ENCODE measurements at regions not wholly inside any gene's neighbourhood (a gene's known extent, or its start where the extent isn't known, plus 50 kb on each side); places are given as distances from the start of the nearest gene placed in this dataset.

GRCh38 chr3:190731596-190731995 lies 130.9 kb downstream of the GMNC start:
- ChIA-PET CTCF (no interaction called here), POLR2A (no interaction called here)
- DNase-seq (ENCODE audit: low read depth, low spot score) (no peak), ATAC-seq (no peak)
- H3K27ac ChIP-seq (ENCODE audit: low read length), result no peak overlapping the region
- intact Hi-C loops (cut with micrococcal nuclease; ENCODE audit: unreplicated experiment) (no loop called here), in situ Hi-C loops (cut with HindIII; ENCODE audit: low pct_unique_long_range_greater_than_20kb, low sequenced_read_pairs) (no loop called here)
- no TSS peak for BruUV-seq (replicated peaks)
- TF ChIP-seq TCF7L2 (IDR thresholded peaks at IDR 0.05; ENCODE audit: low read depth, low read length), result no peak
- no peak for TF ChIP-seq POLR2AphosphoS5 (IDR thresholded peaks at IDR 0.05; ENCODE audit: low read depth, low read length)
- TF ChIP-seq SIN3A (IDR thresholded peaks at IDR 0.05; ENCODE audit: borderline replicate concordance, insufficient read depth, low read depth, low read length), result no peak
- TF ChIP-seq CTCF (IDR thresholded peaks at IDR 0.05), result no peak
- TF ChIP-seq REST (IDR thresholded peaks at IDR 0.05; ENCODE audit: insufficient read depth in 1 of 2, low read depth in 2 of 2, low read length in 1 of 2), result no peak
- no peaks in the 10 kb centered on the region for H3K4me1 ChIP-seq (ENCODE audit: control insufficient read depth, insufficient read depth, low read length)
- no peaks in the 10 kb centered on the region; the same call in 1 of the 2 replicates for H3K36me3 ChIP-seq (ENCODE audit: control insufficient read depth, insufficient read depth, low read length)
- H3K27me3 ChIP-seq (ENCODE audit: control insufficient read depth, insufficient read depth, low read length), result no peaks in the 10 kb centered on the region
- H3K9me3 ChIP-seq (ENCODE audit: control insufficient read depth, insufficient read depth, low read depth, low read length), result no peaks in the 10 kb centered on the region
- no peak overlapping the region for H3K4me3 ChIP-seq (ENCODE audit: low read depth in 2 of 2, low read length in 2 of 2)

- H3K27me3 ChIP-seq (ENCODE audit: control insufficient read depth, insufficient read depth, low read length), result no peaks in the 10 kb centered on the region
- in situ Hi-C loops (cut with HindIII; ENCODE audit: low pct_unique_long_range_greater_than_20kb, low sequenced_read_pairs) (no loop called here), intact Hi-C loops (cut with micrococcal nuclease; ENCODE audit: unreplicated experiment) (no loop called here)
- ChIA-PET POLR2A (no interaction called here), CTCF (no interaction called here)
- BruUV-seq (replicated peaks), result no TSS peak
- no peak overlapping the region for H3K4me3 ChIP-seq (ENCODE audit: low read depth in 2 of 2, low read length in 2 of 2)
- H3K27ac ChIP-seq (ENCODE audit: low read length), result no peak overlapping the region
- DNase-seq (ENCODE audit: low read depth, low spot score) (no peak), ATAC-seq (no peak)
- no peaks in the 10 kb centered on the region for H3K4me1 ChIP-seq (ENCODE audit: control insufficient read depth, insufficient read depth, low read length)
- no peaks in the 10 kb centered on the region for H3K9me3 ChIP-seq (ENCODE audit: control insufficient read depth, insufficient read depth, low read depth, low read length)
- TF ChIP-seq SIN3A (IDR thresholded peaks at IDR 0.05; ENCODE audit: borderline replicate concordance, insufficient read depth, low read depth, low read length) (no peak), POLR2AphosphoS5 (IDR thresholded peaks at IDR 0.05; ENCODE audit: low read depth, low read length) (no peak), REST (IDR thresholded peaks at IDR 0.05; ENCODE audit: insufficient read depth in 1 of 2, low read depth in 2 of 2, low read length in 1 of 2) (no peak)
- no peaks in the 10 kb centered on the region; the same call in 1 of the 2 replicates for H3K36me3 ChIP-seq (ENCODE audit: control insufficient read depth, insufficient read depth, low read length)
These were observed 133.8 kb downstream of the GMNC start for GRCh38 chr3:190728574-190729246.

Data from Panc1 (cell line).